Activated T-helper 1 cell treated with anti-CD3 and anti-CD28 coated beads, Interleukin-12 subunit alpha, Interleukin-12 subunit beta, Interleukin-2, Interleukin-4 antibody, amounts not matched to agents 30 ng/mL and 10 ng/mL and 1 ng/mL, durations not matched to agents 14 hours and 24 hours and 36 hours (primary cell): ENCODE measurements at regions not wholly inside any gene's neighbourhood (a gene's known extent, or its start where the extent isn't known, plus 50 kb on each side); places are given as distances from the start of the nearest gene placed in this dataset.
"Not testable (repeated sequence)": the region's sequence is repeated elsewhere in the genome, so short reads cannot be mapped to it uniquely, and the experiment has no call there.

Source experiments
- DNase-seq: peaks from one replicate; pipeline ENCODE4 v3.0.0; 2021; ENCODE audit warnings: low spot score
- H3K27ac Mint-ChIP-seq: one replicate; pipeline ENCODE4 v1.8.0; 2021; ENCODE audit warnings: mild to moderate bottlenecking, mixed read lengths
- H3K27me3 Mint-ChIP-seq: one replicate; pipeline ENCODE4 v1.8.0; 2022; ENCODE audit warnings: mild to moderate bottlenecking, moderate library complexity, mixed read lengths; ENCODE audit not compliant: insufficient read depth
- H3K36me3 Mint-ChIP-seq: one replicate; pipeline ENCODE4 v1.8.0; 2021; ENCODE audit warnings: low read depth, mixed read lengths
- H3K4me1 Mint-ChIP-seq: one replicate; pipeline ENCODE4 v1.8.0; 2021; ENCODE audit warnings: low read depth, mixed read lengths
- H3K4me3 Mint-ChIP-seq: one replicate; pipeline ENCODE4 v1.8.0; 2021; ENCODE audit warnings: mild to moderate bottlenecking, moderate library complexity, mixed read lengths
- H3K9me3 Mint-ChIP-seq: one replicate; pipeline ENCODE4 v1.8.0; 2021; ENCODE audit warnings: mixed read lengths
- intact Hi-C: fragments of 100-400 bp; cut with micrococcal nuclease; formaldehyde crosslinking; loops from one replicate; pipeline ENCODE4 v1.15.1; 2024

DNA sequence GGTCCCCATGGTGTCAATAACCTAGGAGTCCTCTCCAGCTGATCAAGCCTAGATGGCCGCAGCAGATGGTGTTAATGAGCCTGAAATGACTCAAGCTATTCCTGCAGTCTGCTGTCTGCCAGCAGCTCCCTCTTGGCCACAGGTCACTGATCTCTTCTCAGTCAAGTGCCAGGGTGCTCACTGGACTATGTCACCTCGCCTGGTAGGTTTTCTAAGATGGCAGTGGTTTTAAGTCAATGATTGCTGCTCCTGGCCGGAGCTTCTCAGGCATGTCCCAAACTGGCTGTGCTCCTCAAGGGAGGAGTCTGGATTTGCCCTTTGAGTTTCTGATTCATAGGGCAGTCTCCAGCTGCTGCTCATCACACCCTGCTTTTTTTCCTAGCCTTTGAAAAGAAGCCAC, 58.6 kb upstream of the SHISA6 start:
- no peaks in the 10 kb centered on the region for H3K4me1 Mint-ChIP-seq
- no peak for DNase-seq
- no peak overlapping the region for H3K4me3 Mint-ChIP-seq
- H3K27ac Mint-ChIP-seq: no peak overlapping the region
- H3K27me3 Mint-ChIP-seq: no peaks in the 10 kb centered on the region
- H3K9me3 Mint-ChIP-seq: no peaks in the 10 kb centered on the region
- H3K36me3 Mint-ChIP-seq: no peaks in the 10 kb centered on the region
- intact Hi-C loops: no loop called here

DNA sequence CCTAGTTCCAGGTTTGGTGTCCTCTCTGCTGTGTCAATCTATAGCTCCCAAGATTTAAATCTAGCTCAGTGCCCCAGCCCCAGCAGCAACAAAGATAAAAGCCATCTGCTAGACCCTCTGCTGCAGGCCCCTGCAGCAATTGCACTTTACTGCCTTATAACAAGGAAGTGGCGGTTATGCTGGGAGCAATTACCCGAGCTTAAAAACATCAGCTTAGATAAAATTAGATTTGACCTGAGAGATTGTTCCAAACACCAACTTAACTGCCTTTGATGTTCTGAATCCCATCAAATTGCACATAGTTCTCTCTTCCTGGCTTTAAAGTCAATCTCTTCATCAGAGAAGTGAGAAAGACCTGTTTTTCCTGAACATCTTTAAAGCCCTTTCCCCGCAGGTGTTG, 62.4 kb upstream of the SHISA6 start:
- H3K4me1 Mint-ChIP-seq: no peaks in the 10 kb centered on the region
- peaks cover 4% of the 10 kb centered on the region for H3K9me3 Mint-ChIP-seq
- H3K27me3 Mint-ChIP-seq: no peaks in the 10 kb centered on the region
- H3K36me3 Mint-ChIP-seq: no peaks in the 10 kb centered on the region
- intact Hi-C loops: no loop called here
- no peak overlapping the region for H3K4me3 Mint-ChIP-seq
- no peak overlapping the region for H3K27ac Mint-ChIP-seq
- no peak for DNase-seq

DNA sequence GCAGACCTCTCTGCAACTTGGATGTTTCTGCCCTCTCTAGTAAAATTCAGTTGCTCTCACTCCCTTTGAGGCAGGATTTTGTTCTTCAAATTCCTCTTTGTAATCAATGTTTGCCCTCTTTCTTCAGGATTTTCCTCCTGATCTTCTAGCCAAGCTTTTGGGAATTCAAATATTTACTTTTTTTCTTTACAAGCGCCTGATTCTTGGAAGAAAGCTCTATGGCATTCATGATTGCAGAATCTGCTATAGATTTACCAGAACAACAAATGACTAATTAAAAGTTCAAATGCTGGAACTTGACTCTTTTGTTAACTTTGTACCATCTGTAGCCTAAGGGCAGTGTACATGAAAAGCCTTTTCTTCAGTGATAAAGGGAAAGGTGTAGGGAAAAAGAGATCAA, 63.7 kb upstream of the SHISA6 start:
- Mint-ChIP-seq H3K9me3 (peaks cover 4% of the 10 kb centered on the region), H3K36me3 (no peaks in the 10 kb centered on the region), H3K4me3 (no peak overlapping the region), H3K27me3 (no peaks in the 10 kb centered on the region), H3K4me1 (no peaks in the 10 kb centered on the region), H3K27ac (no peak overlapping the region)
- DNase-seq: no peak
- intact Hi-C loops: no loop called here

DNA sequence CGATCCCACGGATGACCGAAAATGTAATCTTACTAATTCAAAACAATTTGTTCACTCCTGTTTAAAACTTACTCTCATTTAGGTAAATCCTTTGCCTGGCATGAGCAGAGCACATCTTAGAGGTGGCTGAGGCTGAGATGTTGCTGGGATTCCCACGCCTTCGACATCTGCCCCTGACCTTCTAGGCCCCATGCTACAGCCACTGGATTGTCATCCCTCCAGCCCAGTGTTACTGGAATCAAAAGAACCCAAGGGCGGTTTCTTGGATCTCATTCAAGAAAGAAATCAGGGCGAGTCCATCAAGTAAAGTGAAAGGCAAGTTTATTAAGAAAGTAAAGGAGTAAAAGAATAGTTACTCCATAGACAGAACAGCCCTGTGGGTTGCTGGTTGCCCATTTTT, 64.5 kb upstream of the SHISA6 start:
- DNase-seq: no peak
- Mint-ChIP-seq H3K36me3 (no peaks in the 10 kb centered on the region), H3K4me1 (no peaks in the 10 kb centered on the region), H3K27me3 (no peaks in the 10 kb centered on the region), H3K4me3 (no peak overlapping the region), H3K27ac (no peak overlapping the region), H3K9me3 (peaks cover 8% of the 10 kb centered on the region)
- intact Hi-C loops: no loop called here

DNA sequence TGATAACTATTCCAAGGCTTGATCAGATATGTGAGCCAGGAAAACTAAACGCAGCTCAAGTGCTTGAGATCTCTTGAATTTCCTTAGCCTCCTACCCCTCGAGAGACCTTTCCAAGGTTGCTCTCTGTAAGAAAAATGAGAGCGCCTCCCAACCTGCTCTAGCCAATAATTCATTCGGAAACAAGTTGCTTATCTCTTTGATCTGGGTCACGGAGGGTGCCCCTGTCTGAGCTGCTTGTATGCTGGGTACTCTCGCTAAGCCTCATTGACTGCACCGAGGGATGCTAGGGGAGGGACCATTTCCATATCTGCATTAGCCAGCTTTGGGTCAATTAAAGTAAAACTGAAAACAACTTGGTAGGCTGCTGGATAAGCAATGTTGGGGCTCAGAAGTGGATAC, 70.1 kb upstream of the SHISA6 start:
- intact Hi-C loops: no loop called here
- H3K4me1 Mint-ChIP-seq: no peaks in the 10 kb centered on the region
- no peak for DNase-seq
- H3K27ac Mint-ChIP-seq: no peak overlapping the region
- H3K27me3 Mint-ChIP-seq: no peaks in the 10 kb centered on the region
- peaks cover 26% of the 10 kb centered on the region for H3K9me3 Mint-ChIP-seq
- no peak overlapping the region for H3K4me3 Mint-ChIP-seq
- H3K36me3 Mint-ChIP-seq: no peaks in the 10 kb centered on the region

DNA sequence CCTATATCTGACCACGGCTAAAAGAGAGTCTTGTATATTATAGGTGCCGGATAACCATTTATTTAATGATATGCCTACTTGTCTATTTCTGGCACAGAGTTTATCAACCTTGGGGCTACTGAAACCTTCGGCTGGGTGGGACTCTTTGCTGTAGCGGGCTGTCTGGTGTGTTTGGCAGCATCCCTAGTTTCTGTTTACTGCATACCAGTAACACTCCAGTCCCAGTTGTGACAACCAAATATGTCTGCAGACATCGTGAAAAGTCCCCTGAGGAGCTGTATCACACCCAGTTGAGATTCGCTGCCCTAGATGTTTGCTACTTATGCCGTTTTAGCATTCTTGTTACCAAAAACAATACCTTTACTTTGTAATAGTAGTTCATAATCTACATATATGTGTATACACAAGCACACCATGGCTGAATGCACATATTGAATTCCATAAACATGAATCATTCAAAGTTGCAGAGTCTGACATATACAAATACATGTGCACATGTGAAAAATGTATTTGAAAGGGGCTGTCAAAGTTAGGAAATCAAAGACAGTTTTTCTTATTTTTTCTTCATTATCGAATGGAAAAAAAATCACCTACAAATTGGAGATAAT, 89.1 kb upstream of the SHISA6 start:
- Mint-ChIP-seq H3K27ac (no peak overlapping the region), H3K36me3 (no peaks in the 10 kb centered on the region), H3K4me3 (no peak overlapping the region), H3K4me1 (no peaks in the 10 kb centered on the region), H3K27me3 (no peaks in the 10 kb centered on the region), H3K9me3 (no peaks in the 10 kb centered on the region)
- no peak for DNase-seq
- intact Hi-C loops: no loop called here

DNA sequence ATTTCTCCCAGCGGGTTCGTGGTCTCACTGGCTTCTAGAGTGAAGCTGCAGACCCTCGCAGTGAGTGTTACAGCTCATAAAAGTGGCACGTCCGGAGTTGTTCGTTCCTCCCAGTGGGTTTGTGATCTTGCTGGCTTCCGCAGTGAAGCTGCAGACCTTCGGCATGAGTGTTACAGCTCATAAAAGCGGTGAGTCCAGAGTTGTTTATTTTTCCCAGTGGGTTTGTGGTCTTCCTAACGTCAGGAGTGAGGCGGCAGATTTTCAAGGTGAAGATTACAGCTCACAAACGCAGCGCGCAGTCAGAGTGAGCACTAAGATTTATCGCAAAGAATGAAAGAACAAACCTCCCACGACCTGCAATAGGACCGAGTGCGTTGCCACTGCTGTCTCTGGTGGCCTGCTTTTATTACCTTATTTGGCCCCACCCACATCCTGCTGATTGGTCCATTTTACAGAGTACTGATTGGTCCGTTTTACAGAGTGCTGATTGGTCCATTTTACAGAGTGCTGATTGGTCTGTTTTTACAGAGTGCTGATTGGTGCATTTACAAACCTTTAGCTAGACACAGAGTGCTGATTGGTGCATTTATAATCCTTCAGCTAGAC, 90.0 kb upstream of the SHISA6 start:
- H3K9me3 Mint-ChIP-seq, H3K36me3 Mint-ChIP-seq, H3K27me3 Mint-ChIP-seq, DNase-seq, H3K4me3 Mint-ChIP-seq, H3K27ac Mint-ChIP-seq, H3K4me1 Mint-ChIP-seq, intact Hi-C loops: not testable (repeated sequence)

DNA sequence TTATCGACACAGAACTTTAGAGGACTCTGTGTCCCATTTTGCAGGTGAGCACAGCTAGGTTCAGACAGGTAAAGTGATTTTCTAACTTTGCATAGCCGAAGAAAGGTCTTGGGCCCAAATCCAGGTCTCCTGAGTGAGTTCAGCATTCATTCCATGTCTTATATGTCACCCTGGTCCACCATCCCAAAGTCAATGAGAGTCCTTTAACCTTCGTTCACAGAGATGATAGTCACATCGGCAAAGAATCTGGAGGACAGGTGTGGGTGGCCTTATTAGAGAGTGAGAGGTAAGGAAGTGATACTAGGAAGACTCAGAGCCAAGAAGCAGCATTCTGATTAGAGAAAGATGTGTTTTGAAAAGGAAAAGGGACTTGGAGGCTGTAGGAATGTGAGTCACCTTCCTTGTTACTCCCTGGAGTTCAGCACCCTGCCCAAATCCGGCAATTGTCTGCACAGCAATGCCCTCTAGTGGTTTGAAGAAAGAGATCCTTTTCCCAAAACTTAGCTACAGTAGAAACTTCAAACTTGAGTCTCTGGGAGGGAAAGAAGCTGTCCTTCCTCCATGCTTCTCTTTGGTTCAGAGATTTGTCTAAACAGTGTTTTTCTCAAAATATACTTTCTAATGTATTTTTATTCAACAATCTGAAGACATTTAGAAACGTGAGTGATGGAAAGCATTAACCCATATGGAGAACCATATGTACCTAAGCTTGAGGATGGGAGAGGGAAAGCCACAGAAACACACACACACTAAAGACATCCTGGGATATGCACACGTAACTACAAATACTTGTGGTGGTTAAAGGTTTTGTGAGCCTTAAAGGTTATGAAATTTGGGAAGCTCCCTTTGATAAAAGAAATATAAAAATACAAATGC, 96.4 kb upstream of the SHISA6 start:
- Mint-ChIP-seq H3K4me1 (no peaks in the 10 kb centered on the region), H3K27me3 (no peaks in the 10 kb centered on the region), H3K27ac (no peak overlapping the region), H3K36me3 (no peaks in the 10 kb centered on the region), H3K9me3 (no peaks in the 10 kb centered on the region), H3K4me3 (no peak overlapping the region)
- intact Hi-C loops: loop anchor here (5.0 kb wide), 1 partner anchor 267 kb away; no protein-coding TSS in a partner anchor
- no peak for DNase-seq

DNA sequence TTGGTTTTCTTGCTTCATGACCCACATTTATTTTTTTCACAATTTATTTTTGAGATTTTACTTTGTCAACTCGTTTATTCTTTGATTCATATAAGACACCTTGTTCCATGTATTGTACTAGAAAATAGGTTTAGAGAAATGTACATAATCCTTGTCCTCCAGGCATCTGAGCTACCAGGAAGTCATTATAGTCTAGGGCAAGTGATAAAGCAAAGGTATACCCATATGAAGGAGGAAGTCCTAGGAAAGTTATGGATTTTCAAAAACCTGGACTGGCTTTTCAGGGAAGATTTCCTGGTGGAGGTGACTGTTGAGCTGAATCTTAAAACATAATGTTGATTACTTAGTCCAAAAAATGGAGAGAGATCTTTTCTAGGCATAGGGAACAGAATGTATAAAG, 98.8 kb upstream of the SHISA6 start:
- no peak overlapping the region for H3K4me3 Mint-ChIP-seq
- no peak for DNase-seq
- no peaks in the 10 kb centered on the region for H3K4me1 Mint-ChIP-seq
- no peaks in the 10 kb centered on the region for H3K36me3 Mint-ChIP-seq
- intact Hi-C loops: loop anchor here (5.0 kb wide), 1 partner anchor 265 kb away; no protein-coding TSS in a partner anchor
- H3K27me3 Mint-ChIP-seq: no peaks in the 10 kb centered on the region
- no peak overlapping the region for H3K27ac Mint-ChIP-seq
- H3K9me3 Mint-ChIP-seq: no peaks in the 10 kb centered on the region

DNA sequence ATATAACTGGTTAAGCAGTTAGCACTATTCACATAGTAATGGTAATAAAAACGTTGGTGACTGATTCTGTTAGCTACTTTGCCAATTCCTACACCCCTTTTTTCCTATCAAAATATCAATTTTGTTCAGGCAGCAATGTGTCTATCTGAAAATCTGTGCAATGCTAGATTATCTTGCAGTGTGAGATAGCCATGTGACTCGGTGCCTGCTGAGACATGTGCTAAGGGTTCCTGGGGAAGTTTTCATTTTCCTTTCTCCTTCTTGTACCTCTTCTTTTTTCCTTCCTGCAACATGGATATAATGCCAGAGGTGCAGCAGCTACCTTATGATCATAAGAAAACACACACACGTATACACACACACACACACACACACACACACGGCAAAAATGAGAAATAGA, 100.5 kb upstream of the SHISA6 start:
- DNase-seq: no peak
- Mint-ChIP-seq H3K36me3 (no peaks in the 10 kb centered on the region), H3K4me1 (no peaks in the 10 kb centered on the region), H3K4me3 (no peak overlapping the region), H3K27me3 (no peaks in the 10 kb centered on the region), H3K9me3 (no peaks in the 10 kb centered on the region), H3K27ac (no peak overlapping the region)
- intact Hi-C loops: loop anchor here (5.0 kb wide), 1 partner anchor 263 kb away; no protein-coding TSS in a partner anchor

DNA sequence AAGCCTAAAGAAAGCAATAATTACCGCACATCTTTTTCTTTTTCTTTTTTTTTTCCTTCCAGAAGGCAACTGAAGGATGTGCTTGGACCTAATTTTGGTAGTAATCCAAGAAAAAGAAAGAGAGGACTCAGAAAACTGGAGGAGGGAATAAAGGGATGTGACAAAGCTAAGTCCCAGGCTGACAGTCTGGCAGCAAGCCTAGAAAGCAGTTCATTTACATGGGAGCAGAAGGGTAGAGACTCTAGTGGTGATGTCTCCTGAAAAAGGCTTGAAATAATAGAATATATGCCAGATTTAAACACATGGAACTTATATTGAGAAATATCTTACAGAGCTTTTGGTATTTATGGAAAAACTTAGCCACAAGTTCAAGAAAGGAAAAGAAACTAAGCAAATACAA, 101.0 kb upstream of the SHISA6 start:
- H3K9me3 Mint-ChIP-seq: no peaks in the 10 kb centered on the region
- H3K36me3 Mint-ChIP-seq: no peaks in the 10 kb centered on the region
- no peaks in the 10 kb centered on the region for H3K4me1 Mint-ChIP-seq
- no peak overlapping the region for H3K27ac Mint-ChIP-seq
- intact Hi-C loops: loop anchor here (5.0 kb wide), 1 partner anchor 263 kb away; no protein-coding TSS in a partner anchor
- DNase-seq: no peak
- no peak overlapping the region for H3K4me3 Mint-ChIP-seq
- no peaks in the 10 kb centered on the region for H3K27me3 Mint-ChIP-seq

DNA sequence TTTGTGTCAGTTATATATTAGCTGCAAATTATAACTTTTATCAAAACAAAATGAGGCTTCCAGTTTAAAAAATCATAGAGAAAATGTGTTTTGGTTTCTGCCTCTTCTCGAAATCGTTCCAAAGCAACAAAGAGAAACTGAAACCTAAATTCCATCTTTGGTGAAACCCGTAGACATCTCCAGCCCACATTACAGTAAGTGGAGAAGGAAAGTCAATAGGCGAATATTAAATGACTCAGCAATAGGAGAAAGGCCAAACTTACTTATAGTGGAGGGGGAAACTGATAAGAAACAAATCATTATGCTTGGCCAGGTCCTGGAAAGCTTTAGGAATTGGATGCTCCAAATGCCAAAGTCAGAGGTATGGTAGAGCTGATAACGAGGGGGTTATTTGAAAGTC, 103.0 kb upstream of the SHISA6 start:
- no peaks in the 10 kb centered on the region for H3K9me3 Mint-ChIP-seq
- intact Hi-C loops: no loop called here
- H3K27ac Mint-ChIP-seq: no peak overlapping the region
- H3K27me3 Mint-ChIP-seq: no peaks in the 10 kb centered on the region
- H3K4me3 Mint-ChIP-seq: no peak overlapping the region
- H3K4me1 Mint-ChIP-seq: no peaks in the 10 kb centered on the region
- DNase-seq: no peak
- no peaks in the 10 kb centered on the region for H3K36me3 Mint-ChIP-seq

DNA sequence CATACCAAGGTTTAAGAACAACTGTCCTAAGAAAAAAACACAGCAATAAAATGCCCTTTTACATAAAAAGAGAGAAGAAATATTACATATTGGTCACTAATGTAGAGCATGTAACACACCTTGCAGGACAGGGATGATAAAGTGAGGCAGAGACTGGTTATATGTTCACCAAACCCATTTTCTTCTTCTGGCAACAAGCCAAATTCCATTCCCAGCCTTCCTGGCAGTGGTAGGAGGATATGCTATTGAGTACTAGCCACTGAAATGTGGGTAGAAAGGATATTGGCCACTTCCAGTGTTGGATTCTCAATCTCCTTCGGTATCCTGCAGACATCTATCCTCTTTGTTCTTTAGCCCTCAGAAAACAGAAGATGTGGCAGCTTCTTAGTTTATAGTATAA, 105.2 kb upstream of the SHISA6 start:
- Mint-ChIP-seq H3K36me3 (no peaks in the 10 kb centered on the region), H3K9me3 (no peaks in the 10 kb centered on the region), H3K27me3 (no peaks in the 10 kb centered on the region), H3K4me1 (no peaks in the 10 kb centered on the region), H3K4me3 (no peak overlapping the region), H3K27ac (no peak overlapping the region)
- DNase-seq: no peak
- intact Hi-C loops: no loop called here
